Stomach (tissue), 4 donors: ENCODE measurements at regions not wholly inside any gene's neighbourhood (a gene's known extent, or its start where the extent isn't known, plus 50 kb on each side); places are given as distances from the start of the nearest gene placed in this dataset.

Experiments used
- POLR2A ChIP-seq, 4 donors: fragments of 450-650 bp; IDR thresholded peaks; one replicate each; pipeline ENCODE4 v1.6.1; 2016; ENCODE audit warnings: antibody characterized with exemption in 4 of 4, control low read depth in 2 of 4, mild to moderate bottlenecking in 1 of 4, moderate library complexity in 1 of 4
- POLR2AphosphoS5 ChIP-seq, 3 donors: sonication (generic); formaldehyde crosslinking; IDR thresholded peaks; one replicate each; pipeline ENCODE4 v1.6.1; 2016; ENCODE audit warnings: antibody characterized with exemption in 3 of 3
- TF ChIP-seq, protein P1 (sequence below), 7 experiments: fragments of 450-650 bp in 4 of 7; fragments of 200-600 bp in 3 of 7; sonication (generic) in 3 of 7; IDR thresholded peaks; one replicate each; pipeline ENCODE4 v1.5.1; 2016 to 2019; ENCODE audit warnings: antibody characterized with exemption in 7 of 7, control low read depth in 2 of 7, mild to moderate bottlenecking in 1 of 7

DNA sequence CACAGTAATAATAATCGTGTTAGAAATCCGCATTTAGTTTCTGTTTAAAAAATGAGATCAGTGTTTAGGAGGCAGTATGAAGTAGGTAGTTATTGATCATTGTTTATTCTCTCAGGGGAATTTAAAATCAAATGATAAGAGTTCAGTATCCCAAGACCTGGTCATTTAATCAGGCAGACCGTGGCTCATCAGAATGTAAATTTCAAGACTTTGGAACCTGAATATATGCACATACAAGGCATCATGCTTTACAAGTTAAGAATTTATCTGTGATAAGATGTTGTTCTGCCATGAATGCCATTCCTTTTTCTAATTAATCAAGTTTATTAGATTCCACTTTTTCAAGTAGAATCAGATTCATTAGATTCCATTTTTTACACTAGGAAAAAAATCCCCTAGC, 133.5 kb upstream of the MAOA start:
- TF ChIP-seq, protein P1, sequence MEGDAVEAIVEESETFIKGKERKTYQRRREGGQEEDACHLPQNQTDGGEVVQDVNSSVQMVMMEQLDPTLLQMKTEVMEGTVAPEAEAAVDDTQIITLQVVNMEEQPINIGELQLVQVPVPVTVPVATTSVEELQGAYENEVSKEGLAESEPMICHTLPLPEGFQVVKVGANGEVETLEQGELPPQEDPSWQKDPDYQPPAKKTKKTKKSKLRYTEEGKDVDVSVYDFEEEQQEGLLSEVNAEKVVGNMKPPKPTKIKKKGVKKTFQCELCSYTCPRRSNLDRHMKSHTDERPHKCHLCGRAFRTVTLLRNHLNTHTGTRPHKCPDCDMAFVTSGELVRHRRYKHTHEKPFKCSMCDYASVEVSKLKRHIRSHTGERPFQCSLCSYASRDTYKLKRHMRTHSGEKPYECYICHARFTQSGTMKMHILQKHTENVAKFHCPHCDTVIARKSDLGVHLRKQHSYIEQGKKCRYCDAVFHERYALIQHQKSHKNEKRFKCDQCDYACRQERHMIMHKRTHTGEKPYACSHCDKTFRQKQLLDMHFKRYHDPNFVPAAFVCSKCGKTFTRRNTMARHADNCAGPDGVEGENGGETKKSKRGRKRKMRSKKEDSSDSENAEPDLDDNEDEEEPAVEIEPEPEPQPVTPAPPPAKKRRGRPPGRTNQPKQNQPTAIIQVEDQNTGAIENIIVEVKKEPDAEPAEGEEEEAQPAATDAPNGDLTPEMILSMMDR (IDR thresholded peaks at IDR 0.05): no peak
- no peak for TF ChIP-seq POLR2A (IDR thresholded peaks at IDR 0.05)
- no peak for TF ChIP-seq POLR2AphosphoS5 (IDR thresholded peaks at IDR 0.05)
